GM18517 (cell line): ENCODE measurements at regions not wholly inside any gene's neighbourhood (a gene's known extent, or its start where the extent isn't known, plus 50 kb on each side); places are given as distances from the start of the nearest gene placed in this dataset.
A peak's percentile ranks its signal among the peaks of the same experiment; 100 is the strongest.

Source experiments
- ATAC-seq: cut with Tn5 transposase; IDR thresholded peaks from one replicate; pipeline ENCODE4 v1.9.1; 2021; ENCODE audit warnings: mild to moderate bottlenecking, moderate library complexity; ENCODE audit not compliant: unreplicated experiment

GRCh38 chr6:126145351-126145750 is 159.0 kb downstream of the TRMT11 start:
- no peak for ATAC-seq

- no peak for ATAC-seq
Observed at GRCh38 chr6:126147291-126147815, 161.0 kb downstream of the TRMT11 start.

GRCh38 chr6:126148853-126149252 is 162.5 kb downstream of the TRMT11 start:
- ATAC-seq: no peak

GRCh38 chr6:126152372-126152745 is 166.0 kb downstream of the TRMT11 start:
- no peak for ATAC-seq

GRCh38 chr6:126153661-126154060 is 167.3 kb downstream of the TRMT11 start:
- ATAC-seq: no peak

GRCh38 chr6:126156973-126157372 is 170.6 kb downstream of the TRMT11 start:
- peak; percentile 85 for ATAC-seq

GRCh38 chr6:126167726-126168125 is 172.2 kb upstream of the CENPW start:
- no peak for ATAC-seq

- no peak for ATAC-seq
Observed at GRCh38 chr6:126170433-126170832, 169.5 kb upstream of the CENPW start.

- peak; percentile 93 for ATAC-seq
Observed at GRCh38 chr6:126170978-126171382, 168.9 kb upstream of the CENPW start.

GRCh38 chr6:126172131-126172530 is 167.8 kb upstream of the CENPW start:
- ATAC-seq: no peak

- no peak for ATAC-seq
Observed at GRCh38 chr6:126173265-126173664, 166.7 kb upstream of the CENPW start.

GRCh38 chr6:126174697-126175096 is 165.2 kb upstream of the CENPW start:
- no peak for ATAC-seq

- no peak for ATAC-seq
Observed at GRCh38 chr6:126175251-126175650, 164.7 kb upstream of the CENPW start.

- no peak for ATAC-seq
Observed at GRCh38 chr6:126176282-126176681, 163.6 kb upstream of the CENPW start.

- peak; percentile 61 for ATAC-seq
Observed at GRCh38 chr6:126180585-126180984, 159.3 kb upstream of the CENPW start.

GRCh38 chr6:126181173-126181741 is 158.7 kb upstream of the CENPW start:
- no peak for ATAC-seq

- no peak for ATAC-seq
Observed at GRCh38 chr6:126181890-126182289, 158.0 kb upstream of the CENPW start.

GRCh38 chr6:126182650-126183311 is 157.1 kb upstream of the CENPW start:
- no peak for ATAC-seq

GRCh38 chr6:126185774-126186173 is 154.1 kb upstream of the CENPW start:
- ATAC-seq: no peak

GRCh38 chr6:126188279-126188909 is 151.5 kb upstream of the CENPW start:
- ATAC-seq: no peak

- no peak for ATAC-seq
Observed at GRCh38 chr6:126195625-126196236, 144.2 kb upstream of the CENPW start.

- ATAC-seq: no peak
Observed at GRCh38 chr6:126198631-126199030, 141.3 kb upstream of the CENPW start.
